Heart left ventricle (tissue), 13 donors: ENCODE measurements at regions not wholly inside any gene's neighbourhood (a gene's known extent, or its start where the extent isn't known, plus 50 kb on each side); places are given as distances from the start of the nearest gene placed in this dataset.

Source experiments
- POLR2A ChIP-seq, 2 donors: fragments of 450-650 bp; IDR thresholded peaks; one replicate each; pipeline ENCODE4 v1.6.1; 2017; ENCODE audit warnings: antibody characterized with exemption in 2 of 2, mild to moderate bottlenecking in 2 of 2, moderate library complexity in 2 of 2
- TF ChIP-seq, protein P1 (sequence below), 12 donors: fragments of 200-600 bp; sonication (generic) in 4 of 12; IDR thresholded peaks; one replicate each; pipeline versions ENCODE4 v1.5.0 to v1.8.0; 2018 to 2022; ENCODE audit warnings: antibody characterized with exemption in 12 of 12, mild to moderate bottlenecking in 5 of 12
- donor health status: ischemic (EF 13 %, LVEDD 7.1; RV severe dilation, severe dysfunction).
- donor health status: DM: no; HTN: yes; CAD: no.
- donor health status: DM: no; HTN: no; CAD: no.
- donor health status: ischemic (EF 25% LVEDD 6.9; RV normal size, moderate dysfunction).
- donor health status: ischemic (EF 25% LVEDD 5.7; RV mildly dilated, moderate dysfunction).
- donor health status: ischemic (EF 35%, LVEDD 5.7; RV mildly dilated, moderate dysfunction).
- donor health status: nonischemic (EF 11% LVEDD 7.7; RV severe dilation, severe dysfunction).
- donor health status: DM: yes; HTN: yes; CAD: no.
- donor health status: PGD.
- donor health status: ischemic (EF 29% LVEDD 5.4; RV normal size, mild dysfunction).
- donor health status: nonischemic (EF 23%, LVEDD 6.1; RV moderate dilation, normal function).

DNA sequence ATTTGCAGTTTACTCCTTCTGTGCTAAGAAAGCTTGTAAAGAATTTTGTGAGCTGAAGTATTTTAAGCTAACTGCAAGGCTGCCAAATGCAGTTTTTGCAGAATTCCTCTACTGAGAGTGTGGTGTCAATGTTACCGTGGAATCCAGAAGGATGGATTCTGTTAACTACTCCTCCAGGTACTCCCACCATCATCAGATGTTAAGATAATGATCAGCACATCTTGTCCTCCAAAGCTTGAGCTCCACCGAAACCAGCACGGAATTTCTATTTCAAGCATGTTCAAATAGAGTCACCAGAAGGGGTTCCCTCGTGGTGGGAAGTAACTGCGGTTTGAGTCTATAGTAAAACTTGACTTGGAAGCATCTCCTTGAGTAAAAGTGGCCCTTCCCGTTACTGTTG lies 64.3 kb upstream of the CDKN3 start:
- TF ChIP-seq, protein P1, sequence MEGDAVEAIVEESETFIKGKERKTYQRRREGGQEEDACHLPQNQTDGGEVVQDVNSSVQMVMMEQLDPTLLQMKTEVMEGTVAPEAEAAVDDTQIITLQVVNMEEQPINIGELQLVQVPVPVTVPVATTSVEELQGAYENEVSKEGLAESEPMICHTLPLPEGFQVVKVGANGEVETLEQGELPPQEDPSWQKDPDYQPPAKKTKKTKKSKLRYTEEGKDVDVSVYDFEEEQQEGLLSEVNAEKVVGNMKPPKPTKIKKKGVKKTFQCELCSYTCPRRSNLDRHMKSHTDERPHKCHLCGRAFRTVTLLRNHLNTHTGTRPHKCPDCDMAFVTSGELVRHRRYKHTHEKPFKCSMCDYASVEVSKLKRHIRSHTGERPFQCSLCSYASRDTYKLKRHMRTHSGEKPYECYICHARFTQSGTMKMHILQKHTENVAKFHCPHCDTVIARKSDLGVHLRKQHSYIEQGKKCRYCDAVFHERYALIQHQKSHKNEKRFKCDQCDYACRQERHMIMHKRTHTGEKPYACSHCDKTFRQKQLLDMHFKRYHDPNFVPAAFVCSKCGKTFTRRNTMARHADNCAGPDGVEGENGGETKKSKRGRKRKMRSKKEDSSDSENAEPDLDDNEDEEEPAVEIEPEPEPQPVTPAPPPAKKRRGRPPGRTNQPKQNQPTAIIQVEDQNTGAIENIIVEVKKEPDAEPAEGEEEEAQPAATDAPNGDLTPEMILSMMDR (IDR thresholded peaks at IDR 0.05), result no peak
- TF ChIP-seq POLR2A (IDR thresholded peaks at IDR 0.05), result no peak
